ENCODE measurements at regions not wholly inside any gene's neighbourhood (a gene's known extent, or its start where the extent isn't known, plus 50 kb on each side); places are given as distances from the start of the nearest gene placed in this dataset.
"Not testable (repeated sequence)": the region's sequence is repeated elsewhere in the genome, so short reads cannot be mapped to it uniquely, and the experiment has no call there.

GRCh38 chr1:119191325-119191724, 50.9 kb upstream of the WARS2 start:
- no peak for DNase-seq

- DNase-seq = no peak
Observed at GRCh38 chr1:119204197-119204960, 63.9 kb upstream of the WARS2 start.

- DNase-seq = no peak
Observed at GRCh38 chr1:119204961-119205357, 64.5 kb upstream of the WARS2 start.

- no peak for DNase-seq
Observed at GRCh38 chr1:119209061-119209460, 68.6 kb upstream of the WARS2 start.

- DNase-seq = no peak
Observed at GRCh38 chr1:119209596-119210295, 69.3 kb upstream of the WARS2 start.

- no peak for DNase-seq
Observed at GRCh38 chr1:119210296-119210649, 69.8 kb upstream of the WARS2 start.

GRCh38 chr1:119213213-119213612, 72.8 kb upstream of the WARS2 start:
- not testable (repeated sequence) for DNase-seq

GRCh38 chr1:119214961-119215360, 74.5 kb upstream of the WARS2 start:
- not testable (repeated sequence) for DNase-seq

GRCh38 chr1:119217309-119217828, 76.9 kb upstream of the WARS2 start:
- no peak for DNase-seq

GRCh38 chr1:119219711-119220110, 79.3 kb upstream of the WARS2 start:
- no peak for DNase-seq

- no peak for DNase-seq
Observed at GRCh38 chr1:119220991-119221390, 80.5 kb upstream of the WARS2 start.

GRCh38 chr1:119222271-119222670, 81.8 kb upstream of the WARS2 start:
- DNase-seq = no peak

- DNase-seq = no peak
Observed at GRCh38 chr1:119225265-119225664, 84.8 kb upstream of the WARS2 start.

- DNase-seq = no peak
Observed at GRCh38 chr1:119225831-119226230, 85.4 kb upstream of the WARS2 start.

- DNase-seq = no peak
Observed at GRCh38 chr1:119226321-119226720, 85.9 kb upstream of the WARS2 start.

GRCh38 chr1:119226913-119227312, 86.5 kb upstream of the WARS2 start:
- DNase-seq = no peak

GRCh38 chr1:119227456-119227855, 87.0 kb upstream of the WARS2 start:
- no peak for DNase-seq

- DNase-seq = no peak
Observed at GRCh38 chr1:119228335-119229080, 88.1 kb upstream of the WARS2 start.

- no peak for DNase-seq
Observed at GRCh38 chr1:119235120-119235519, 94.7 kb upstream of the WARS2 start.

GRCh38 chr1:119245881-119246280, 105.4 kb upstream of the WARS2 start:
- no peak for DNase-seq

- DNase-seq = no peak
Observed at GRCh38 chr1:119249283-119249682, 108.8 kb upstream of the WARS2 start.

GRCh38 chr1:119250299-119250698, 109.8 kb upstream of the WARS2 start:
- no peak for DNase-seq

GRCh38 chr1:119251751-119252150, 111.3 kb upstream of the WARS2 start:
- no peak for DNase-seq

GRCh38 chr1:119253366-119253765, 112.9 kb upstream of the WARS2 start:
- no peak for DNase-seq
